ENCODE measurements at regions not wholly inside any gene's neighbourhood (a gene's known extent, or its start where the extent isn't known, plus 50 kb on each side); places are given as distances from the start of the nearest gene placed in this dataset.

GRCh38 chr12:19799895-19800602 is 360.8 kb downstream of the AEBP2 start:
- TF ChIP-seq CTCF (IDR thresholded peaks at IDR 0.05; ENCODE audit: low read depth, low read length, poor library complexity, severe bottlenecking) (no peak), EZH2phosphoT487 (IDR thresholded peaks at IDR 0.05; ENCODE audit: borderline replicate concordance, low read length) (no peak)
